ENCODE measurements at regions not wholly inside any gene's neighbourhood (a gene's known extent, or its start where the extent isn't known, plus 50 kb on each side); places are given as distances from the start of the nearest gene placed in this dataset.

GRCh38 chr19:28350673-28351072 is 862.3 kb downstream of the UQCRFS1 start:
- intact Hi-C loops (cut with micrococcal nuclease; ENCODE audit: unreplicated experiment), result no loop called here
- Mint-ChIP-seq H3K27ac (ENCODE audit: unreplicated experiment) (no peak overlapping the region), H3K9me3 (ENCODE audit: low read depth, unreplicated experiment) (peaks cover 6% of the 10 kb centered on the region), H3K36me3 (ENCODE audit: insufficient read depth, unreplicated experiment) (no peaks in the 10 kb centered on the region), H3K4me3 (ENCODE audit: low read depth, unreplicated experiment) (no peak overlapping the region), H3K27me3 (ENCODE audit: unreplicated experiment) (no peaks in the 10 kb centered on the region), H3K4me1 (ENCODE audit: low read depth, unreplicated experiment) (no peaks in the 10 kb centered on the region)
- TF ChIP-seq CTCF (IDR thresholded peaks at IDR 0.05; ENCODE audit: unreplicated experiment), result no peak
- DNase-seq, result no peak
- CTCF ChIA-PET, result no interaction called here
- BruUV-seq (replicated peaks), result no TSS peak

- no peak for TF ChIP-seq CTCF (IDR thresholded peaks at IDR 0.05; ENCODE audit: unreplicated experiment)
- no peak for DNase-seq
- H3K4me1 Mint-ChIP-seq (ENCODE audit: low read depth, unreplicated experiment), result no peaks in the 10 kb centered on the region
- no TSS peak for BruUV-seq (replicated peaks)
- H3K27me3 Mint-ChIP-seq (ENCODE audit: unreplicated experiment), result no peaks in the 10 kb centered on the region
- H3K9me3 Mint-ChIP-seq (ENCODE audit: low read depth, unreplicated experiment), result peaks cover 6% of the 10 kb centered on the region
- H3K4me3 Mint-ChIP-seq (ENCODE audit: low read depth, unreplicated experiment), result no peak overlapping the region
- intact Hi-C loops (cut with micrococcal nuclease; ENCODE audit: unreplicated experiment), result no loop called here
- no peak overlapping the region for H3K27ac Mint-ChIP-seq (ENCODE audit: unreplicated experiment)
- H3K36me3 Mint-ChIP-seq (ENCODE audit: insufficient read depth, unreplicated experiment), result no peaks in the 10 kb centered on the region
- CTCF ChIA-PET, result no interaction called here
Observed at GRCh38 chr19:28350037-28350436, 862.9 kb downstream of the UQCRFS1 start.

- Mint-ChIP-seq H3K27ac (ENCODE audit: unreplicated experiment) (no peak overlapping the region), H3K9me3 (ENCODE audit: low read depth, unreplicated experiment) (peaks cover 6% of the 10 kb centered on the region), H3K36me3 (ENCODE audit: insufficient read depth, unreplicated experiment) (no peaks in the 10 kb centered on the region), H3K4me1 (ENCODE audit: low read depth, unreplicated experiment) (no peaks in the 10 kb centered on the region), H3K27me3 (ENCODE audit: unreplicated experiment) (no peaks in the 10 kb centered on the region), H3K4me3 (ENCODE audit: low read depth, unreplicated experiment) (no peak overlapping the region)
- no TSS peak for BruUV-seq (replicated peaks)
- CTCF ChIA-PET, result no interaction called here
- no peak for DNase-seq
- no peak for TF ChIP-seq CTCF (IDR thresholded peaks at IDR 0.05; ENCODE audit: unreplicated experiment)
- intact Hi-C loops (cut with micrococcal nuclease; ENCODE audit: unreplicated experiment), result no loop called here
Observed at GRCh38 chr19:28349604-28350003, 863.3 kb downstream of the UQCRFS1 start.

GRCh38 chr19:28345811-28346210 is 867.1 kb downstream of the UQCRFS1 start:
- no peak for TF ChIP-seq CTCF (IDR thresholded peaks at IDR 0.05; ENCODE audit: unreplicated experiment)
- DNase-seq, result no peak
- H3K4me1 Mint-ChIP-seq (ENCODE audit: low read depth, unreplicated experiment), result no peaks in the 10 kb centered on the region
- H3K4me3 Mint-ChIP-seq (ENCODE audit: low read depth, unreplicated experiment), result no peak overlapping the region
- H3K27ac Mint-ChIP-seq (ENCODE audit: unreplicated experiment), result no peak overlapping the region
- intact Hi-C loops (cut with micrococcal nuclease; ENCODE audit: unreplicated experiment), result no loop called here
- no peaks in the 10 kb centered on the region for H3K27me3 Mint-ChIP-seq (ENCODE audit: unreplicated experiment)
- no peaks in the 10 kb centered on the region for H3K36me3 Mint-ChIP-seq (ENCODE audit: insufficient read depth, unreplicated experiment)
- peaks cover 11% of the 10 kb centered on the region for H3K9me3 Mint-ChIP-seq (ENCODE audit: low read depth, unreplicated experiment)
- CTCF ChIA-PET, result no interaction called here
- no TSS peak for BruUV-seq (replicated peaks)

Data from Calu3 (cell line).